ACC112 (cell line): ENCODE measurements at regions not wholly inside any gene's neighbourhood (a gene's known extent, or its start where the extent isn't known, plus 50 kb on each side); places are given as distances from the start of the nearest gene placed in this dataset.

Source experiments
- H2AFZ ChIP-seq: fragments of 200-600 bp; sonication (generic); one replicate; pipeline ENCODE4 v1.6.0; 2017; ENCODE audit warnings: antibody characterized with exemption, low read length; ENCODE audit not compliant: unreplicated experiment
- H3K27ac ChIP-seq: fragments of 200-600 bp; sonication (generic); 2 replicates; pipeline ENCODE4 v1.5.1; 2014; ENCODE audit warnings: low read depth, mild to moderate bottlenecking, antibody characterized with exemption, low read length, moderate library complexity
- H3K27me3 ChIP-seq: fragments of 200-600 bp; sonication (generic); 2 replicates; pipeline ENCODE4 v1.6.1; 2014; ENCODE audit warnings: mild to moderate bottlenecking, antibody characterized with exemption, low read length, moderate library complexity, mixed read lengths; ENCODE audit not compliant: insufficient read depth
- H3K36me3 ChIP-seq: fragments of 200-600 bp; sonication (generic); 2 replicates; pipeline ENCODE4 v1.6.1; 2016; ENCODE audit warnings: mild to moderate bottlenecking, antibody characterized with exemption, low read length, moderate library complexity, mixed read lengths; ENCODE audit not compliant: insufficient read depth
- H3K4me1 ChIP-seq: fragments of 200-600 bp; sonication (generic); one replicate; pipeline ENCODE4 v1.6.1; 2016; ENCODE audit warnings: low read length, mixed read lengths; ENCODE audit not compliant: insufficient read depth, unreplicated experiment, control insufficient read depth
- H3K4me3 ChIP-seq: fragments of 200-600 bp; sonication (generic); 2 replicates; pipeline ENCODE4 v1.5.1; 2014; ENCODE audit warnings: mild to moderate bottlenecking, low read depth, low read length
- H3K79me2 ChIP-seq: fragments of 200-600 bp; sonication (generic); one replicate; pipeline ENCODE4 v1.6.0; 2016; ENCODE audit warnings: low read length; ENCODE audit not compliant: control insufficient read depth, unreplicated experiment, insufficient read depth

GRCh38 chr13:76335463-76335862, 550.7 kb downstream of the KCTD12 start:
- H3K36me3 ChIP-seq: no peaks in the 10 kb centered on the region
- no peak overlapping the region for H3K4me3 ChIP-seq
- H3K27me3 ChIP-seq: no peaks in the 10 kb centered on the region
- H3K27ac ChIP-seq: no peak overlapping the region
- no peaks in the 10 kb centered on the region for H3K79me2 ChIP-seq
- H2AFZ ChIP-seq: no peak overlapping the region
- H3K4me1 ChIP-seq: no peaks in the 10 kb centered on the region

GRCh38 chr13:76331943-76332712, 554.1 kb downstream of the KCTD12 start:
- no peak overlapping the region for H3K27ac ChIP-seq
- H3K4me3 ChIP-seq: no peak overlapping the region
- H3K4me1 ChIP-seq: no peaks in the 10 kb centered on the region
- no peaks in the 10 kb centered on the region for H3K27me3 ChIP-seq
- no peak overlapping the region for H2AFZ ChIP-seq
- no peaks in the 10 kb centered on the region for H3K36me3 ChIP-seq
- no peaks in the 10 kb centered on the region for H3K79me2 ChIP-seq

DNA sequence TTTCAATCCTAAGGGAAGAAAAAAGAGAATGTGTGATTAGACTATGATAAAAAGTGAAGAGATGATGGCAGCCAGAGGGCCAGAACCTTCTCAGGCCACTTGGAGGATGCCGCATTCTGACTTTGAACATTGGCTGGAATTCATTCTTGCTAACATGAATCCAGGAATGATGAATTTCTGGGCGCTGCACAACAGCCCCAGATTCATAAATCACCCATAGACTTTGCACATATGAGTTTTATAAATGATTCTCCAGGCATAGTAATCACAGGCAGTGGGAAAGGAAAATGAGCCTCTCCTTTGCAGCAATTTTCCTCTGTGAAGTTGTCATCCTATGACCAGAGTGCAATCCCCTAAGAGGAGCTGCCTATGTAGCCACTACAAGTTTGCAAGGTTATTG, 555.4 kb downstream of the KCTD12 start:
- no peaks in the 10 kb centered on the region for H3K27me3 ChIP-seq
- H2AFZ ChIP-seq: no peak overlapping the region
- no peaks in the 10 kb centered on the region for H3K36me3 ChIP-seq
- H3K27ac ChIP-seq: no peak overlapping the region
- no peaks in the 10 kb centered on the region for H3K4me1 ChIP-seq
- H3K4me3 ChIP-seq: no peak overlapping the region
- H3K79me2 ChIP-seq: no peaks in the 10 kb centered on the region

- no peak overlapping the region for H3K4me3 ChIP-seq
- H3K27me3 ChIP-seq: 0 out of 2 replicates have a peak, but pooled peaks cover under 1% of the 10 kb centered on the region
- no peak overlapping the region for H3K27ac ChIP-seq
- no peak overlapping the region for H2AFZ ChIP-seq
- no peaks in the 10 kb centered on the region for H3K79me2 ChIP-seq
- H3K4me1 ChIP-seq: no peaks in the 10 kb centered on the region
- H3K36me3 ChIP-seq: no peaks in the 10 kb centered on the region
These were observed 556.2 kb downstream of the KCTD12 start for GRCh38 chr13:76329866-76330580.

DNA sequence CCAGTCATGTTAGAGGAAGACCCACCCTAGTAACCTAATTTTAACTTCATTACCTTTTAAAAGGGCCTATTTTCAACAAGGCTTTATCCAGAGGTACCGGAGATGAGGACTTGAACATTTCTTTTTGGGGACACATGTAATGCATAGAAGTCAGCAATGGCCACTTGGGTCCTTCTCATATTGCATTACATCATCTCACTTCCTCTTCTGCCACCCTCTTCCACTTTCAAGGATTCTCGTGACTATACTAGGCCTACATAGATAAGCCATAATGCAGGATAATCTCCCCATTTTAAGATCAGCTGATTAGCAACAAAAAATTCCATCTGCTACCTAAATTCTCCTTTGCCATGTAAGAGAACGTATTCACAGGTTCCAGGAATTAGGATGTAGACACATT, 557.2 kb downstream of the KCTD12 start:
- H3K4me1 ChIP-seq: no peaks in the 10 kb centered on the region
- H3K4me3 ChIP-seq: no peak overlapping the region
- H3K79me2 ChIP-seq: no peaks in the 10 kb centered on the region

GRCh38 chr13:76326343-76326742, 559.9 kb downstream of the KCTD12 start:
- Histone ChIP-seq H2AFZ (no peak overlapping the region), H3K4me1 (no peaks in the 10 kb centered on the region), H3K27ac (no peak overlapping the region), H3K27me3 (0 out of 2 replicates have a peak, but pooled peaks cover 2% of the 10 kb centered on the region), H3K36me3 (no peaks in the 10 kb centered on the region), H3K79me2 (no peaks in the 10 kb centered on the region), H3K4me3 (no peak overlapping the region)

More for the DNA sequence above, 557.2 kb downstream of the KCTD12 start:
- Histone ChIP-seq H3K36me3 (no peaks in the 10 kb centered on the region), H3K27me3 (0 out of 2 replicates have a peak, but pooled peaks cover 2% of the 10 kb centered on the region), H3K27ac (no peak overlapping the region), H2AFZ (no peak overlapping the region)

GRCh38 chr13:76319921-76320320, 566.3 kb downstream of the KCTD12 start:
- no peak overlapping the region for H3K27ac ChIP-seq
- no peaks in the 10 kb centered on the region for H3K79me2 ChIP-seq
- no peak overlapping the region for H3K4me3 ChIP-seq
- H2AFZ ChIP-seq: no peak overlapping the region
- H3K27me3 ChIP-seq: 0 out of 2 replicates have a peak, but pooled peaks cover 1% of the 10 kb centered on the region
- H3K36me3 ChIP-seq: no peaks in the 10 kb centered on the region
- H3K4me1 ChIP-seq: no peaks in the 10 kb centered on the region

GRCh38 chr13:76316998-76317527, 569.1 kb downstream of the KCTD12 start:
- Histone ChIP-seq H3K36me3 (no peaks in the 10 kb centered on the region), H2AFZ (no peak overlapping the region), H3K79me2 (no peaks in the 10 kb centered on the region), H3K4me3 (no peak overlapping the region), H3K27ac (no peak overlapping the region), H3K4me1 (no peaks in the 10 kb centered on the region), H3K27me3 (no peaks in the 10 kb centered on the region)

DNA sequence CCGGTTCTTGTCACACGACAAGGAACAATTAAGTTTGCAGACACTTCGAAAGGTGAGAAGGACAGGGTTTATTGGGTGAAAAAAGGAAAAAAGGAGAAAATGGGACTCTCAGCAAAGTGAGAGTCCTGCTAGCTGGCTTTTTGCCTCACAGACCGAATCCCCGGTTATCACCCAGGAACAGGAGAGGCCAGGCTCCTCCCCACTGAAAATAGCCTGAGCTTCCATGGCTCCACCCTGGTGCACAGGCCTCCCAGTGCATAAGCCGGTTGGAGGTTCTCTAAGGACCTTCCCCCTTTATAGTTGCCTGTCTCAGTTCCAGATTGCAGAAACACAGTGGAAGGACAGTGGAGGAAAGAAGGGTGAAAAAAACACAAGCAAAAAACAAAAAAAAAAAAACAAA, 571.7 kb downstream of the KCTD12 start:
- Histone ChIP-seq H3K4me3 (no peak overlapping the region), H3K36me3 (no peaks in the 10 kb centered on the region), H2AFZ (no peak overlapping the region), H3K27ac (no peak overlapping the region), H3K79me2 (no peaks in the 10 kb centered on the region), H3K4me1 (no peaks in the 10 kb centered on the region), H3K27me3 (no peaks in the 10 kb centered on the region)

- H3K27ac ChIP-seq: no peak overlapping the region
These were observed 579.1 kb downstream of the KCTD12 start for GRCh38 chr13:76307142-76307541.

More at GRCh38 chr13:76307142-76307541, 579.1 kb downstream of the KCTD12 start:
- no peaks in the 10 kb centered on the region for H3K79me2 ChIP-seq
- H2AFZ ChIP-seq: peak overlapping the region; percentile 33
- no peaks in the 10 kb centered on the region for H3K36me3 ChIP-seq
- no peak overlapping the region for H3K4me3 ChIP-seq
- no peaks in the 10 kb centered on the region for H3K27me3 ChIP-seq
- no peaks in the 10 kb centered on the region for H3K4me1 ChIP-seq
